ENCODE measurements at regions not wholly inside any gene's neighbourhood (a gene's known extent, or its start where the extent isn't known, plus 50 kb on each side); places are given as distances from the start of the nearest gene placed in this dataset.

DNA sequence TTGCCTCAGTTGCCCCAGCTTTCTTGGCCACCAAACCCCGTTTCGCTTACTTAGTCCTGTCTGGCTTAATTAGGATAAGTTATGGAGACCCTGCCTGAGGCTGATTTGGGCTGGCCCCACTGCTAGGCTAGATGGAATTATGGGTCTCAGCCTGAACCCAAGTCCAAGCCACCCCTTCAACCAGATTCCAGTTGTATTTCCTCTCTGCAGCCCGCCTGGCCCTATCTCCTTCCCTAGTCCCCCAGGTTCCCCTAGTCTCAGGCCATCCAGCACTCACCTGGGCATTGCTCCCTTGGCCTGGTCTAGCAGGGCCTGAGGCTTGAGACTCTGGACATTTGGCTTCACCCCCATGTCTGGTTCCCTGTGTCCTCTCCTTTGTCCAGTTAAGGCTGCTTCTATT, 111.7 kb upstream of the IPO9 start:
- POLR2A ChIA-PET: no interaction called here
- CTCF ChIA-PET: interaction anchor here (0.6 to 1.7 kb wide), 3 partner anchors 8 to 187 kb away, joined by 3 to 9 read pairs (median 4); no protein-coding TSS in a partner anchor
- Histone ChIP-seq H3K4me3 (ENCODE audit: low read depth, low read length) (no peak overlapping the region), H3K27ac (ENCODE audit: low read depth, low read length) (no peak overlapping the region), H3K27me3 (ENCODE audit: control insufficient read depth, insufficient read depth, low read length) (no peaks in the 10 kb centered on the region), H3K9me3 (ENCODE audit: control insufficient read depth, insufficient read depth, low read length) (no peaks in the 10 kb centered on the region; the same call in 1 of the 2 replicates)
- TF ChIP-seq, protein P1, sequence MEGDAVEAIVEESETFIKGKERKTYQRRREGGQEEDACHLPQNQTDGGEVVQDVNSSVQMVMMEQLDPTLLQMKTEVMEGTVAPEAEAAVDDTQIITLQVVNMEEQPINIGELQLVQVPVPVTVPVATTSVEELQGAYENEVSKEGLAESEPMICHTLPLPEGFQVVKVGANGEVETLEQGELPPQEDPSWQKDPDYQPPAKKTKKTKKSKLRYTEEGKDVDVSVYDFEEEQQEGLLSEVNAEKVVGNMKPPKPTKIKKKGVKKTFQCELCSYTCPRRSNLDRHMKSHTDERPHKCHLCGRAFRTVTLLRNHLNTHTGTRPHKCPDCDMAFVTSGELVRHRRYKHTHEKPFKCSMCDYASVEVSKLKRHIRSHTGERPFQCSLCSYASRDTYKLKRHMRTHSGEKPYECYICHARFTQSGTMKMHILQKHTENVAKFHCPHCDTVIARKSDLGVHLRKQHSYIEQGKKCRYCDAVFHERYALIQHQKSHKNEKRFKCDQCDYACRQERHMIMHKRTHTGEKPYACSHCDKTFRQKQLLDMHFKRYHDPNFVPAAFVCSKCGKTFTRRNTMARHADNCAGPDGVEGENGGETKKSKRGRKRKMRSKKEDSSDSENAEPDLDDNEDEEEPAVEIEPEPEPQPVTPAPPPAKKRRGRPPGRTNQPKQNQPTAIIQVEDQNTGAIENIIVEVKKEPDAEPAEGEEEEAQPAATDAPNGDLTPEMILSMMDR (IDR thresholded peaks at IDR 0.05; ENCODE audit: low read depth, low read length): no peak
- DNase-seq (ENCODE audit: low read depth, low spot score): no peak

DNA sequence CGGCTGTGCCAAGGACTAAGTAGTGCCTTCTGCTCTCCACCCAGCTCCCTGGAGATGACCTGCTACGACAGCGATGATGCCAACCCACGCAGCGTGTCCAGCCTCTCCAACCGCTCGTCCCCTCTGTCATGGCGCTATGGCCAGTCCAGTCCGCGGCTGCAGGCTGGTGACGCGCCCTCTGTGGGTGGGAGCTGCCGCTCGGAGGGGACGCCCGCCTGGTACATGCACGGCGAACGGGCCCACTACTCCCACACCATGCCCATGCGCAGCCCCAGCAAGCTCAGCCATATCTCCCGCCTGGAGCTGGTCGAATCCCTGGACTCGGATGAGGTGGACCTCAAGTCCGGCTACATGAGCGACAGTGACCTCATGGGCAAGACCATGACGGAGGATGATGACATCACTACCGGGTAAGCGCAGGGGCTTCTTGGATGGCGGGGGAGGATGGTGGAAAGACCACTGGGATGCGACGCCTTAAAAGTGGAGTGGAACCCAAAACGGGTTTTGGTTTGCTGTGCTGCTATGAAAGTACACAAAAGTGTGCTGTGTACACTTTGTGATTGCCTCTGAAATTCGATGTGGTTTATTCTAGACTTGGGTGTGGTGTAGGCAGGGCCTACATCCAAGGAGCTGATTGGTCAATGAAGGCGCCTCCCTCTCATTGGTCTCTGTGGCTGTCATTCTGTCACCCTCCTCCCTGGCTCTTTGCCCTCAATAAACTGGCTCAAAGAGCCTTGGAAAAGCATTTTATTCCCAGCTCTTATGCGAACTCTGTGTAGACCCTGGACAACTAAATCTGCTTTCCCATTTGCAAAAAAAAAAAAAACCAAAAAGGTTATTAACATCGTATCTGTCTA, 110.4 kb upstream of the IPO9 start:
- TF ChIP-seq, protein P1 (IDR thresholded peaks at IDR 0.05; ENCODE audit: low read depth, low read length): no peak
- no peak for DNase-seq (ENCODE audit: low read depth, low spot score)
- ChIA-PET POLR2A (interaction anchor here (0.8 kb wide), 1 partner anchor 63 kb away, joined by 5 read pairs; no protein-coding TSS in a partner anchor), CTCF (interaction anchor here (1.2 to 4.2 kb wide), 6 partner anchors 9 to 206 kb away, joined by 3 to 28 read pairs (median 8); no protein-coding TSS in a partner anchor)
- Histone ChIP-seq H3K27ac (ENCODE audit: low read depth, low read length) (no peak overlapping the region), H3K27me3 (ENCODE audit: control insufficient read depth, insufficient read depth, low read length) (no peaks in the 10 kb centered on the region), H3K9me3 (ENCODE audit: control insufficient read depth, insufficient read depth, low read length) (no peaks in the 10 kb centered on the region; the same call in 1 of the 2 replicates), H3K4me3 (ENCODE audit: low read depth, low read length) (no peak overlapping the region)

DNA sequence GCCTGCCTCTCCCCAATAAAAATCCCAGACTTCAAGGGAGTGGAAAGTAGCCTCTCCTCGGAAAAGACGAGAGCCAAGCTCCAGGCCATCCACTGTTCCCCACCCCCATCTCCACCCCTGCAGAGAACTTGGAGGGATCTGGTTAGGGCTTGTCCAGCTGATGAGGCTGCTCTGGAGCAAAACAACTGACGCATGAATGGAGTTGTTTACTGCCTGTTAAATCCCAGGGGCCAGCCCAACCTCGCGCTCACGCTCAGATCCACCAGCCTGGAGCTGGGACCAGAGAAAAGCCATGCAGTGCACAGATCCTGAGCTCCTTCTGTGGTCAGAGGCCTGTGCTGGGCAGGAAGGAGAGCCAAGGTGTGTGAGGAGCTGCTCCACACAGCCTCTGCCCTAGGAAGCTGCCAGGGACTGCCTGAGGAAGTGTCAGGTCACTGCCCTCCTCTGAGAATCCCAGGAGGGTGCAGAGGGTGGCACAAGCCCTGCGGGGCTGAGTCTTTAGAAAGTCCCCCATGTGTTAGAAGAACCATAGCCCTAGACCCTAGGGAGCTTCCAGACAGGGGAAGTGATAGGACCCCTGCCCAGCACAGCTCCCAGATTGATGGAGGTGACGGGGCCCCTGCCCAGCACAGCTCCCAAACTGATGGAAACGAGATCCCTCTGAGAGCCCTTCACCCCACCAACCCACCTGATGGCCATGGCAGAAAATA, 109.0 kb upstream of the IPO9 start:
- ChIA-PET CTCF (interaction anchor here (0.7 to 4.2 kb wide), 4 partner anchors 10 to 207 kb away, joined by 3 to 28 read pairs (median 11); no protein-coding TSS in a partner anchor), POLR2A (interaction anchor here (1.0 kb wide), 1 partner anchor 8 kb away, joined by 6 read pairs; no protein-coding TSS in a partner anchor)
- TF ChIP-seq, protein P1 (IDR thresholded peaks at IDR 0.05; ENCODE audit: low read depth, low read length): no peak
- Histone ChIP-seq H3K9me3 (ENCODE audit: control insufficient read depth, insufficient read depth, low read length) (no peaks in the 10 kb centered on the region; the same call in 1 of the 2 replicates), H3K27ac (ENCODE audit: low read depth, low read length) (peak overlapping the region; percentile 65), H3K27me3 (ENCODE audit: control insufficient read depth, insufficient read depth, low read length) (no peaks in the 10 kb centered on the region), H3K4me3 (ENCODE audit: low read depth, low read length) (no peak overlapping the region)
- peak; percentile 54 for DNase-seq (ENCODE audit: low read depth, low spot score)

DNA sequence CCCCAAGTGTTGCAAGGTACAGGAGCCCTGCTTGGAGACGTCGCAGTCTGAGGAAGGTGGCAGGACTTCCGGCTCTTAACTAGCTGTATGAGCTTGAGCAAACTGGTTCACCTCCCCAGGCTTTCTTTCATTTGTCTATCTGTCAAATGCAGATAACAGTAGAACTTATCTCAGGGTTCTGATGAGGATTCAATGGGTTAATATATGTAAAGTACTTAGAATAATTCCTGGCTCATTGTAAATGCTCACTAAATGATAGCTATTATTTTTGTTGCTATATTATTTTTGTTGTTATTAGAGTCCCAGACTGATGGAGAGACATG, 108.5 kb upstream of the IPO9 start:
- ChIA-PET POLR2A (no interaction called here), CTCF (interaction anchor here (2.0 to 4.2 kb wide), 3 partner anchors 10 to 207 kb away, joined by 6 to 28 read pairs (median 16); no protein-coding TSS in a partner anchor)
- H3K27me3 ChIP-seq (ENCODE audit: control insufficient read depth, insufficient read depth, low read length): no peaks in the 10 kb centered on the region
- H3K9me3 ChIP-seq (ENCODE audit: control insufficient read depth, insufficient read depth, low read length): no peaks in the 10 kb centered on the region; the same call in 1 of the 2 replicates
- TF ChIP-seq, protein P1 (IDR thresholded peaks at IDR 0.05; ENCODE audit: low read depth, low read length): no peak
- DNase-seq (ENCODE audit: low read depth, low spot score): no peak
- no peak overlapping the region for H3K4me3 ChIP-seq (ENCODE audit: low read depth, low read length)
- H3K27ac ChIP-seq (ENCODE audit: low read depth, low read length): peak overlapping the region; percentile 65
